CD14-positive monocyte (primary cell): ENCODE measurements at regions not wholly inside any gene's neighbourhood (a gene's known extent, or its start where the extent isn't known, plus 50 kb on each side); places are given as distances from the start of the nearest gene placed in this dataset.

Experiments
- DNase-seq, 3 donors: peaks; one replicate each; pipeline ENCODE4 v3.0.0-alpha.2; 2011 to 2022
- H2AFZ ChIP-seq: 2 replicates; pipeline ENCODE4 v1.6.0; 2012; ENCODE audit warnings: mild to moderate bottlenecking, low read depth, low read length, inconsistent platforms; ENCODE audit not compliant: insufficient read depth, poor library complexity, severe bottlenecking
- H3K27ac ChIP-seq, 2 donors: 1 replicate in 1 of 2; 2 replicates in 1 of 2; pipeline ENCODE4 v1.5.1; 2012 to 2013; ENCODE audit warnings: low read length in 2 of 2, control low read depth in 1 of 2, inconsistent platforms in 1 of 2, low read depth in 1 of 2, mild to moderate bottlenecking in 1 of 2
- H3K27me3 ChIP-seq, 2 donors: one replicate each; pipeline versions ENCODE4 v1.6.0 to v1.6.1; 2011 to 2013; ENCODE audit warnings: low read length in 2 of 2; ENCODE audit not compliant: control insufficient read depth in 2 of 2, insufficient read depth in 2 of 2
- H3K36me3 ChIP-seq, 2 donors: replicated peaks in 1 of 2; 1 replicate in 1 of 2; 2 replicates in 1 of 2; pipeline versions ENCODE4 v1.5.1 to v1.6.1; 2012 to 2013; ENCODE audit warnings: low read length in 2 of 2, control low read depth in 1 of 2, inconsistent platforms in 1 of 2, mild to moderate bottlenecking in 1 of 2; ENCODE audit not compliant: insufficient read depth in 2 of 2, control insufficient read depth in 1 of 2
- H3K4me1 ChIP-seq, 2 donors: 1 replicate in 1 of 2; 2 replicates in 1 of 2; pipeline versions ENCODE4 v1.5.1 to v1.6.1; 2012 to 2013; ENCODE audit warnings: low read length in 2 of 2, control low read depth in 1 of 2, inconsistent platforms in 1 of 2, mild to moderate bottlenecking in 1 of 2, moderate library complexity in 1 of 2; ENCODE audit not compliant: insufficient read depth in 2 of 2, control insufficient read depth in 1 of 2
- H3K4me2 ChIP-seq: replicated peaks from 2 replicates; pipeline ENCODE3; 2012; ENCODE audit warnings: low read length, moderate library complexity, mild to moderate bottlenecking; ENCODE audit not compliant: poor library complexity, severe bottlenecking; ENCODE audit errors: extremely low read depth
- H3K4me3 ChIP-seq, 3 experiments: fragments of 200-600 bp in 1 of 3; sonication (generic) in 1 of 3; replicated peaks in 1 of 3; 1 replicate in 2 of 3; 2 replicates in 1 of 3; pipeline ENCODE4 v1.5.1; 2011 to 2013; ENCODE audit warnings: low read length in 3 of 3, mild to moderate bottlenecking in 3 of 3, control low read depth in 2 of 3, low read depth in 2 of 3, inconsistent platforms in 1 of 3, moderate library complexity in 1 of 3
- H3K79me2 ChIP-seq: 2 replicates; pipeline ENCODE4 v1.6.0; 2012; ENCODE audit warnings: mild to moderate bottlenecking, control low read depth, inconsistent platforms, low read length, moderate library complexity; ENCODE audit not compliant: insufficient read depth
- H3K9ac ChIP-seq: 2 replicates; pipeline ENCODE4 v1.6.0; 2017; ENCODE audit warnings: low read length, mild to moderate bottlenecking; ENCODE audit not compliant: insufficient read depth, poor library complexity, severe bottlenecking
- H3K9me3 ChIP-seq, 2 donors: replicated peaks in 1 of 2; 1 replicate in 1 of 2; 2 replicates in 1 of 2; pipeline versions ENCODE4 v1.5.1 to v1.6.1; 2012 to 2013; ENCODE audit warnings: low read length in 2 of 2, control low read depth in 1 of 2; ENCODE audit not compliant: control insufficient read depth in 1 of 2, insufficient read depth in 1 of 2
- H4K20me1 ChIP-seq: 2 replicates; pipeline ENCODE4 v1.6.0; 2012; ENCODE audit warnings: mild to moderate bottlenecking, low read length, control low read depth, moderate library complexity; ENCODE audit not compliant: insufficient read depth
- H3K27ac Mint-ChIP-seq, 7 donors: one replicate each; pipeline ENCODE4 v1.8.0; 2020; ENCODE audit warnings: mild to moderate bottlenecking in 7 of 7, mixed read lengths in 7 of 7, moderate library complexity in 6 of 7, inconsistent platforms in 2 of 7
- H3K27me3 Mint-ChIP-seq, 3 donors: one replicate each; pipeline ENCODE4 v1.8.0; 2021 to 2022; ENCODE audit warnings: low read depth in 3 of 3, mild to moderate bottlenecking in 3 of 3, mixed read lengths in 3 of 3, moderate library complexity in 3 of 3, inconsistent platforms in 1 of 3
- H3K36me3 Mint-ChIP-seq, 2 donors: one replicate each; pipeline ENCODE4 v1.8.0; 2020; ENCODE audit warnings: mixed read lengths in 2 of 2, inconsistent platforms in 1 of 2, mild to moderate bottlenecking in 1 of 2
- H3K4me1 Mint-ChIP-seq: one replicate; pipeline ENCODE4 v1.8.0; 2020; ENCODE audit warnings: mild to moderate bottlenecking, mixed read lengths
- H3K4me3 Mint-ChIP-seq, 2 donors: one replicate each; pipeline ENCODE4 v1.8.0; 2020; ENCODE audit warnings: mild to moderate bottlenecking in 2 of 2, mixed read lengths in 2 of 2, moderate library complexity in 1 of 2
- H3K9me3 Mint-ChIP-seq, 7 donors: one replicate each; pipeline ENCODE4 v1.8.0; 2020 to 2022; ENCODE audit warnings: mixed read lengths in 7 of 7, mild to moderate bottlenecking in 6 of 7, moderate library complexity in 6 of 7, inconsistent platforms in 2 of 7
- CTCF ChIP-seq: fragments of 200-600 bp; IDR thresholded peaks from one replicate; pipeline ENCODE4 v1.8.0; 2022; ENCODE audit warnings: antibody characterized with exemption, mild to moderate bottlenecking
- WGBS: methylation state at CpG from one replicate; pipeline ENCODE4 v1.1.5; 2013; ENCODE audit warnings: missing lambda C conversion rate; ENCODE audit not compliant: insufficient coverage; 5-methylcytosine and 5-hydroxymethylcytosine counted together
- intact Hi-C, 2 donors: fragments of 100-400 bp; cut with micrococcal nuclease; formaldehyde crosslinking; loops; one replicate each; pipeline versions ENCODE4 v1.15.0 to v1.15.1; 2023

- H4K20me1 ChIP-seq: no peaks in the 10 kb centered on the region
- H2AFZ ChIP-seq: no peak overlapping the region
- no peaks in the 10 kb centered on the region for H3K4me1 ChIP-seq
- intact Hi-C loops: no loop called here
- Mint-ChIP-seq H3K27me3 (peaks cover 0 to 3% (median 0%) of the 10 kb centered on the region in 3 donors), H3K4me3 (no peak overlapping the region), H3K27ac (no peak overlapping the region), H3K9me3 (peaks cover 0 to 3% (median 0%) of the 10 kb centered on the region in 7 donors), H3K4me1 (no peaks in the 10 kb centered on the region), H3K36me3 (no peaks in the 10 kb centered on the region)
- no peak for DNase-seq
- no peaks in the 10 kb centered on the region for H3K36me3 ChIP-seq
- no peaks in the 10 kb centered on the region for H3K79me2 ChIP-seq
- no peak for TF ChIP-seq CTCF
- no peak overlapping the region for H3K4me2 ChIP-seq
- peaks cover 0 to 2% of the 10 kb centered on the region in 2 donors for H3K9me3 ChIP-seq
- H3K9ac ChIP-seq: no peak overlapping the region
- WGBS: 51% methylated on average over 3 of the region's 6 CpGs
- no peaks in the 10 kb centered on the region for H3K27me3 ChIP-seq
- no peak overlapping the region for H3K27ac ChIP-seq
- no peak overlapping the region for H3K4me3 ChIP-seq
Observed at GRCh38 chr18:68489013-68489792, 225.7 kb downstream of the TMX3 start.

- H3K4me3 Mint-ChIP-seq: no peak overlapping the region
Observed at GRCh38 chr18:68484241-68484640, 230.7 kb downstream of the TMX3 start.

More at GRCh38 chr18:68484241-68484640, 230.7 kb downstream of the TMX3 start:
- no peaks in the 10 kb centered on the region for H3K4me1 Mint-ChIP-seq
- no peak overlapping the region for H3K27ac Mint-ChIP-seq
- Histone ChIP-seq H4K20me1 (no peaks in the 10 kb centered on the region), H3K27me3 (no peaks in the 10 kb centered on the region), H3K4me2 (no peak overlapping the region), H3K79me2 (no peaks in the 10 kb centered on the region), H3K36me3 (no peaks in the 10 kb centered on the region), H3K9me3 (peaks cover 0 to 2% of the 10 kb centered on the region in 2 donors), H3K4me3 (no peak overlapping the region), H3K4me1 (no peaks in the 10 kb centered on the region), H2AFZ (no peak overlapping the region), H3K27ac (no peak overlapping the region), H3K9ac (no peak overlapping the region)
- H3K9me3 Mint-ChIP-seq: peaks cover 0 to 9% (median 0%) of the 10 kb centered on the region in 7 donors
- no peak for TF ChIP-seq CTCF
- no peaks in the 10 kb centered on the region for H3K36me3 Mint-ChIP-seq
- WGBS: no CpG with 5 or more reads among the region's 4 CpGs
- DNase-seq: no peak
- no peaks in the 10 kb centered on the region for H3K27me3 Mint-ChIP-seq
- intact Hi-C loops: no loop called here
